Tibial nerve (tissue), 4 donors: ENCODE measurements at regions not wholly inside any gene's neighbourhood (a gene's known extent, or its start where the extent isn't known, plus 50 kb on each side); places are given as distances from the start of the nearest gene placed in this dataset.
"Not testable (repeated sequence)": the region's sequence is repeated elsewhere in the genome, so short reads cannot be mapped to it uniquely, and the experiment has no call there.

ENCODE experiments used
- DNase-seq, 2 donors: peaks; one replicate each; pipeline ENCODE4 v3.0.0-alpha.2; 2019; ENCODE audit warnings: low spot score in 2 of 2
- H3K27ac ChIP-seq, 4 donors: fragments of 200-600 bp; sonication (generic) in 3 of 4; one replicate each; pipeline ENCODE4 v1.5.1; 2017 to 2019; ENCODE audit warnings: mild to moderate bottlenecking in 1 of 4
- H3K27me3 ChIP-seq, 2 donors: fragments of 200-600 bp; sonication (generic) in 1 of 2; one replicate each; pipeline versions ENCODE4 v1.5.1 to v1.6.0; 2017 to 2019
- H3K36me3 ChIP-seq, 3 donors: fragments of 200-600 bp; sonication (generic); one replicate each; pipeline ENCODE4 v1.5.1; 2018 to 2019
- H3K4me1 ChIP-seq, 4 donors: fragments of 200-600 bp; sonication (generic) in 3 of 4; one replicate each; pipeline ENCODE4 v1.5.1; 2017 to 2019
- H3K4me3 ChIP-seq, 4 donors: fragments of 200-600 bp; sonication (generic) in 3 of 4; one replicate each; pipeline ENCODE4 v1.5.1; 2017 to 2019; ENCODE audit warnings: mild to moderate bottlenecking in 1 of 4, moderate library complexity in 1 of 4
- H3K9me3 ChIP-seq, 4 donors: fragments of 200-600 bp; sonication (generic) in 3 of 4; one replicate each; pipeline ENCODE4 v1.5.1; 2017 to 2019
- EP300 ChIP-seq, 2 donors: sonication (generic); formaldehyde crosslinking; IDR thresholded peaks; one replicate each; pipeline ENCODE4 v1.6.1; 2017; ENCODE audit warnings: antibody characterized with exemption in 2 of 2, mild to moderate bottlenecking in 1 of 2
- POLR2A ChIP-seq, 2 donors: fragments of 450-650 bp; IDR thresholded peaks; one replicate each; pipeline ENCODE4 v1.6.1; 2017; ENCODE audit warnings: antibody characterized with exemption in 2 of 2, mild to moderate bottlenecking in 2 of 2, moderate library complexity in 2 of 2
- WGBS, 2 donors: methylation state at CpG; one replicate each; pipeline ENCODE4 v1.1.5; 2018; 5-methylcytosine and 5-hydroxymethylcytosine counted together
- TF ChIP-seq, protein P1 (sequence below), 5 experiments: fragments of 200-600 bp in 3 of 5; fragments of 450-650 bp in 2 of 5; sonication (generic) in 3 of 5; IDR thresholded peaks; one replicate each; pipeline ENCODE4 v1.5.1; 2016 to 2019; ENCODE audit warnings: antibody characterized with exemption in 5 of 5, mild to moderate bottlenecking in 3 of 5, moderate library complexity in 2 of 5

GRCh38 chr2:5203134-5203755 is 488.9 kb upstream of the SOX11 start:
- no peak for DNase-seq
- no peaks in the 10 kb centered on the region for H3K4me1 ChIP-seq
- H3K4me3 ChIP-seq, result no peak overlapping the region
- H3K27me3 ChIP-seq, result no peaks in the 10 kb centered on the region
- H3K9me3 ChIP-seq, result no peaks in the 10 kb centered on the region
- WGBS, 2 donors, result 45 to 57% methylated on average over 5 of the region's 5 CpGs
- H3K27ac ChIP-seq, result no peak overlapping the region
- no peaks in the 10 kb centered on the region for H3K36me3 ChIP-seq
- TF ChIP-seq, protein P1, sequence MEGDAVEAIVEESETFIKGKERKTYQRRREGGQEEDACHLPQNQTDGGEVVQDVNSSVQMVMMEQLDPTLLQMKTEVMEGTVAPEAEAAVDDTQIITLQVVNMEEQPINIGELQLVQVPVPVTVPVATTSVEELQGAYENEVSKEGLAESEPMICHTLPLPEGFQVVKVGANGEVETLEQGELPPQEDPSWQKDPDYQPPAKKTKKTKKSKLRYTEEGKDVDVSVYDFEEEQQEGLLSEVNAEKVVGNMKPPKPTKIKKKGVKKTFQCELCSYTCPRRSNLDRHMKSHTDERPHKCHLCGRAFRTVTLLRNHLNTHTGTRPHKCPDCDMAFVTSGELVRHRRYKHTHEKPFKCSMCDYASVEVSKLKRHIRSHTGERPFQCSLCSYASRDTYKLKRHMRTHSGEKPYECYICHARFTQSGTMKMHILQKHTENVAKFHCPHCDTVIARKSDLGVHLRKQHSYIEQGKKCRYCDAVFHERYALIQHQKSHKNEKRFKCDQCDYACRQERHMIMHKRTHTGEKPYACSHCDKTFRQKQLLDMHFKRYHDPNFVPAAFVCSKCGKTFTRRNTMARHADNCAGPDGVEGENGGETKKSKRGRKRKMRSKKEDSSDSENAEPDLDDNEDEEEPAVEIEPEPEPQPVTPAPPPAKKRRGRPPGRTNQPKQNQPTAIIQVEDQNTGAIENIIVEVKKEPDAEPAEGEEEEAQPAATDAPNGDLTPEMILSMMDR (IDR thresholded peaks at IDR 0.05), result no peak
- no peak for TF ChIP-seq EP300 (IDR thresholded peaks at IDR 0.05)
- no peak for TF ChIP-seq POLR2A (IDR thresholded peaks at IDR 0.05)

DNA sequence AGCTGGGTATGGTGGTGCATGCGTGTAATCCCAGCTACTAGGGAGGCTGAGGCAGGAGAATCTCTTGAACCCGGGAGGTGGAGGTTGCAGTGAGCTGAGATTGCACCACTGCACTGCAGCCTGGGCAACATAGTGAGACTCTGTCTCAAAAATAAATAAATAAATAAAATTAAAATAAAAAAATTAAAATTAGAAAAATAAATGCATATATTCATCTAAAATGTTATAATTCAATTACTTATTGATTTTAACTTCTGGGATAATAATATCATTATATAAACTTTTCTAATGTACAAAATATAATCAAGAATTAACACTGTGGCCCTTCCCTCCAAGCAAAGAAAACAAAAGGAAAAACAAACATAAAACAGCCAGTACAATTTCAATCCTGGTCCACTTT is 485.4 kb upstream of the SOX11 start:
- H3K4me3 ChIP-seq, H3K27ac ChIP-seq, DNase-seq, H3K9me3 ChIP-seq, H3K27me3 ChIP-seq, H3K36me3 ChIP-seq, H3K4me1 ChIP-seq: not testable (repeated sequence)
- WGBS, 2 donors, result 94 to 97% methylated on average over 2 of the region's 2 CpGs

DNA sequence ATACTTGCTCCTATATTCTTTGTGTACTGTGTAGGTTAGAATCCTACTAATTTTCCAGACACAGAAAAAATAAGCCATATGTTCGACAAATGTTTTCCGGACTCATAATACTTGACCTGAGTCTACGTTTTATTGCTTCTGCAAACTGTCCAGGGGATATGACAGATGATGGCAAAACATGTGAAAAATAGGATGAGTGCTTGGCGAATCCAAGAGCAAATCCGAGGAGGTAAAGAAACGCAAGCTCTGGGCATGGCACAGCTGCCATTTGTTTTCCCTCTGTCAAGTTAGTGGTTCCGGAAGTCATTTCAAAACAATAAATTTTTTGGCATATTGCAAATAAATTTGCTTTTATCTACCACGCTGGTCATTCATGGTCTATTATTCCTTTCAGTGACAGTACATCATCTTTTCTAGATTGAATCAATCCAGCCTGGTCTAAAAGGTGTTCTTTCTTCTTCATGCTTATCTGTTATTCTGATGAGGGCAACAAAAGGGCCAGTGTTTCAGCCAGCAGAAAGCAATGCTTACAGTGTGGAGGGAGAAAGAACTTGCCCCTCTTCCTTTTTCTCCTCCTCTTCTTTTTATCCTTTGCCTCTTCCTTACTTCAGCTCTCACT is 476.1 kb upstream of the SOX11 start:
- Histone ChIP-seq H3K9me3 (no peaks in the 10 kb centered on the region), H3K4me3 (no peak overlapping the region), H3K4me1 (no peaks in the 10 kb centered on the region), H3K27me3 (no peaks in the 10 kb centered on the region), H3K27ac (no peak overlapping the region), H3K36me3 (no peaks in the 10 kb centered on the region)
- 54 to 57% methylated on average over 8 of the region's 8 CpGs for WGBS, 2 donors
- TF ChIP-seq POLR2A (IDR thresholded peaks at IDR 0.05), result no peak
- TF ChIP-seq, protein P1 (IDR thresholded peaks at IDR 0.05), result no peak
- no peak for TF ChIP-seq EP300 (IDR thresholded peaks at IDR 0.05)
- no peak for DNase-seq

DNA sequence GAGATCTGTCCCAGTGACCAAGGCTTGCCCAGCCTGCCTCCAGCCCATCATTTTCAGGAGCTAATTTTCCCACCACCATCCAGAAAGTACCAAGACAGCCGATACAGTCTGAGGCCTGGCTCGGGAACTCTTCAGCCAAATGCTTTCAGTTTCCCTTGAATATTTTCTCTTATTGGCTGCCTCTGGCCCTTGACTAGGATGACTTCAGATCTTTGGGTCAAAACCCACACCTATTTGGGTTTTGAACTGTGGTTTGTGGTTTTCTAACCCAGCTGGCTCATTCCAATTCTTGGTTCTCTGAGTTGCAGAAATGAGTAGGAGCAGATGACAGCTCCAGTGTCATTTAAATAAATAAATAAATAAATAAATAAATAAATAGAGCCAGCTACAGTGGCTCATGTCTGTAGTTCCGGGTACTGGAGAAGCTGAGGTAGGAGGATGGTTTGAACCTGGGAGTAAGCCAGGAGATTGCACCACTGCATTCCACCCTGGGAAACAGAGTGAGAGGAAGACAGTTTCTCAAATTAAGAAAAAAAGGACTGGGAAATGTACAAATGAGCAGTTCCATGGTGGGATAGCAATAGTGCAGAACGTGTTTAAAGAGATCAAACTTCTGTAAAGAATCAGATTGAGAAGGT is 465.0 kb upstream of the SOX11 start:
- Histone ChIP-seq H3K4me1 (no peaks in the 10 kb centered on the region), H3K27me3 (no peaks in the 10 kb centered on the region), H3K36me3 (no peaks in the 10 kb centered on the region), H3K4me3 (no peak overlapping the region), H3K9me3 (no peaks in the 10 kb centered on the region), H3K27ac (no peak overlapping the region)
- WGBS, 2 donors, result 77 to 80% methylated on average over 4 of the region's 4 CpGs
- no peak for TF ChIP-seq POLR2A (IDR thresholded peaks at IDR 0.05)
- TF ChIP-seq, protein P1 (IDR thresholded peaks at IDR 0.05), result no peak
- TF ChIP-seq EP300 (IDR thresholded peaks at IDR 0.05), result no peak
- DNase-seq, result no peak

GRCh38 chr2:5229574-5229973 is 462.6 kb upstream of the SOX11 start:
- WGBS, 2 donors, result 54% methylated on average over 2 of the region's 2 CpGs
- no peaks in the 10 kb centered on the region for H3K27me3 ChIP-seq
- no peaks in the 10 kb centered on the region for H3K4me1 ChIP-seq
- no peaks in the 10 kb centered on the region for H3K9me3 ChIP-seq
- H3K27ac ChIP-seq, result no peak overlapping the region
- H3K36me3 ChIP-seq, result no peaks in the 10 kb centered on the region
- TF ChIP-seq EP300 (IDR thresholded peaks at IDR 0.05) (no peak), POLR2A (IDR thresholded peaks at IDR 0.05) (no peak)
- TF ChIP-seq, protein P1 (IDR thresholded peaks at IDR 0.05), result no peak
- no peak for DNase-seq
- no peak overlapping the region for H3K4me3 ChIP-seq
